Kidney epithelial cell (primary cell): ENCODE measurements at regions not wholly inside any gene's neighbourhood (a gene's known extent, or its start where the extent isn't known, plus 50 kb on each side); places are given as distances from the start of the nearest gene placed in this dataset.

Source experiments
- DNase-seq: peaks from one replicate; pipeline ENCODE4 v3.0.0-alpha.2; 2010; ENCODE audit warnings: low read depth
- H3K27me3 ChIP-seq: 2 replicates; pipeline ENCODE4 v1.6.0; 2011; ENCODE audit warnings: low read length; ENCODE audit not compliant: control insufficient read depth, insufficient read depth
- H3K36me3 ChIP-seq: 2 replicates; pipeline ENCODE4 v1.5.1; 2011; ENCODE audit warnings: low read length; ENCODE audit not compliant: control insufficient read depth, insufficient read depth
- H3K4me3 ChIP-seq: 2 replicates; pipeline ENCODE4 v1.5.1; 2011; ENCODE audit warnings: low read depth, mild to moderate bottlenecking, control low read depth, low read length
- TF ChIP-seq, protein P1 (sequence below): IDR thresholded peaks from 2 replicates; pipeline ENCODE4 v1.5.1; 2011; ENCODE audit warnings: mild to moderate bottlenecking, moderate library complexity, low read length, control low read depth, inconsistent platforms; ENCODE audit not compliant: insufficient read depth, poor library complexity, severe bottlenecking

DNA sequence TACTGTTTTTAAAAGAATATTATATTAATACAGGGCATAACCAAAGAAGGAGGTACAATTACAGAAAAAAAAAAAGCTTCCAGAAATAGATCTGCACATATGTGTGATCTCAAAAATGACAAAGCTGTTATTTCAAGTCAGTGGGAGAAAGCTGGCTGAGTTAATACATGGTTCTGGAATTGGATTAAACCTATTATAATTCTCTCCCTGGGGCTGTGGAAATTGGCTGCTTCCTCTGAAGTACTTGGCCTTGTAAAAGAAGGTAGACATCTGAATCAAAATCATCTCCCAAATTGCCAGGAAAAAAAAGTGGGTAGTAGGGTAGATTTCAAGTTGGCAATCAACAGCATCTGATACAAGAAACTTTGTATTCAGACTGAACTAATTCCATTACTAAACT, 723.9 kb upstream of the ALCAM start:
- H3K4me3 ChIP-seq = no peak overlapping the region
- TF ChIP-seq, protein P1, sequence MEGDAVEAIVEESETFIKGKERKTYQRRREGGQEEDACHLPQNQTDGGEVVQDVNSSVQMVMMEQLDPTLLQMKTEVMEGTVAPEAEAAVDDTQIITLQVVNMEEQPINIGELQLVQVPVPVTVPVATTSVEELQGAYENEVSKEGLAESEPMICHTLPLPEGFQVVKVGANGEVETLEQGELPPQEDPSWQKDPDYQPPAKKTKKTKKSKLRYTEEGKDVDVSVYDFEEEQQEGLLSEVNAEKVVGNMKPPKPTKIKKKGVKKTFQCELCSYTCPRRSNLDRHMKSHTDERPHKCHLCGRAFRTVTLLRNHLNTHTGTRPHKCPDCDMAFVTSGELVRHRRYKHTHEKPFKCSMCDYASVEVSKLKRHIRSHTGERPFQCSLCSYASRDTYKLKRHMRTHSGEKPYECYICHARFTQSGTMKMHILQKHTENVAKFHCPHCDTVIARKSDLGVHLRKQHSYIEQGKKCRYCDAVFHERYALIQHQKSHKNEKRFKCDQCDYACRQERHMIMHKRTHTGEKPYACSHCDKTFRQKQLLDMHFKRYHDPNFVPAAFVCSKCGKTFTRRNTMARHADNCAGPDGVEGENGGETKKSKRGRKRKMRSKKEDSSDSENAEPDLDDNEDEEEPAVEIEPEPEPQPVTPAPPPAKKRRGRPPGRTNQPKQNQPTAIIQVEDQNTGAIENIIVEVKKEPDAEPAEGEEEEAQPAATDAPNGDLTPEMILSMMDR = no peak
- H3K27me3 ChIP-seq = no peaks in the 10 kb centered on the region
- H3K36me3 ChIP-seq = no peaks in the 10 kb centered on the region
- DNase-seq = no peak

DNA sequence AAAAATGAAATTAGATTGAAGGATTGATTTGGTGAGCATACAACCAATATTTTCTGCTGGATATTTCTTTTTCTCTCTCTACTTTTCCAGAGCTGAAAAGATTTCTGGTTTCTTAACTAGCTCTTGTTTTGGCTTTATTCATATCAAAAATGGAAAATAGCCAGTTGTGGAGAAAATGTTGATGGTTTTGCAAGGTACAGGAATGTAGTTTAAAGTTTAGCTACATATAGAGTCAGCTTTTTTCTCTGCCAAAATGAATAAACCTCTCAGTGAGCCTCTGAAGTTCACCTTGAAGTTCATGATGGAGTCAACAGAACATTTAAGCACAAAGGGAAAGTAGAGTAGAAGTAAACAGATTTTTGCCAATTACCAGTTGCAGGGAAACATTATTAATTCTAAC, 720.5 kb upstream of the ALCAM start:
- Histone ChIP-seq H3K27me3 (no peaks in the 10 kb centered on the region), H3K4me3 (no peak overlapping the region), H3K36me3 (no peaks in the 10 kb centered on the region)
- TF ChIP-seq, protein P1 = no peak
- DNase-seq = no peak

DNA sequence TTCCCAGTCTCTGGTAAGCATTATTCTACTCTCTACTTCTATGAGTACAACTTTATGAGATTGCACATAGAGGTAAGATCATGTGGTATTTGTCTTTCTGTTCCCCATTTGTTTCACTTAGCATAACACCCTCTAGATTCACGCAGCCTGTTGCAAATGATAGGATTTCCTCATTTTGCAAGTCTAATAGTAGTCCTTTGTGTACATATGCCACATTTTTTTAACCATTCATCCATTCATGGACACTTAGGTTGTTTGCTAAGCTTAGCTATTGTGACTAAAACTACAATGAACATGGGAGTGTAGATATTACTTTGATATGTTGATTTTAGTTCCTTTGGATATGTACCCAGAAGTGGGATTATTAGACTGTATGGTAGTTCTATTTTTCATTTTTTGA, 717.9 kb upstream of the ALCAM start:
- DNase-seq = no peak
- no peaks in the 10 kb centered on the region for H3K27me3 ChIP-seq
- TF ChIP-seq, protein P1 = no peak
- H3K36me3 ChIP-seq = no peaks in the 10 kb centered on the region
- no peak overlapping the region for H3K4me3 ChIP-seq

DNA sequence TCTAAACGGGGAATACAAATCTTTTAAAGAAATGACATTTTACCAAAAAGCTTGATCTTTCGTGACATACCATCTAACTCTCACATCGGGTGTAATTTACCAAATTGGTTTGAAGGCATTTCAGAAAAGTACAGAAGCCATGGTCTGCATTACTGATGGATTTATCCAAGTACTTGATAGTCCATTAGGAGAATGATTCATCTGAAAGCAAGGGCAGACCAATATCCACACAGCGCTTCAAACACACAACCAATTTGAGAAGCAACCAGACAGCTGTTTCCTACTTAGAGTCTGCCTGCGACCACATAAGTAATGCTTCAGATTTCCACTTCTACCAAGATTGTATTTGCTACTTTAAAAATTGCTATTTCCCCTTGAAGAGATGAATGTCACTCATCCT, 697.6 kb upstream of the ALCAM start:
- H3K4me3 ChIP-seq = no peak overlapping the region
- H3K36me3 ChIP-seq = no peaks in the 10 kb centered on the region
- DNase-seq = no peak
- no peaks in the 10 kb centered on the region for H3K27me3 ChIP-seq
- TF ChIP-seq, protein P1 = no peak

DNA sequence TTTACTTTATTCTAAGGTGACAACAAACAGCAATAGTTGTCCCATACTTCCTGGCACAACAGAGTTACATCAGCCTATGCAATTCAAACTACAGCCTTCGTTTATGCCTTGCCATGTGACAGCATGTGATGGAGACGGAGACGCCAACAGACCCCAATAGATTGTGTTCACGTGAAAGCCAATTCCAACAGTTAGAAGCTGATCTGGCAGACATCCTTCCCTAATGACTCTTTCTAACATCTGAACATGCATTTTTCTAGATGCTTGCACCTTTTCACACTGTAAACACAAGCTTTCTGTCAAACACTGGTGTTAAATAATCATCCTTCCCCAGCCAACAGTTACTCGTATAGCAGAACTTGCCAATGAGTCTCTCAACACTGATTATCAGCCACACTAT, 694.4 kb upstream of the ALCAM start:
- TF ChIP-seq, protein P1 = no peak
- no peak for DNase-seq
- H3K27me3 ChIP-seq = no peaks in the 10 kb centered on the region
- H3K36me3 ChIP-seq = no peaks in the 10 kb centered on the region
- H3K4me3 ChIP-seq = no peak overlapping the region

DNA sequence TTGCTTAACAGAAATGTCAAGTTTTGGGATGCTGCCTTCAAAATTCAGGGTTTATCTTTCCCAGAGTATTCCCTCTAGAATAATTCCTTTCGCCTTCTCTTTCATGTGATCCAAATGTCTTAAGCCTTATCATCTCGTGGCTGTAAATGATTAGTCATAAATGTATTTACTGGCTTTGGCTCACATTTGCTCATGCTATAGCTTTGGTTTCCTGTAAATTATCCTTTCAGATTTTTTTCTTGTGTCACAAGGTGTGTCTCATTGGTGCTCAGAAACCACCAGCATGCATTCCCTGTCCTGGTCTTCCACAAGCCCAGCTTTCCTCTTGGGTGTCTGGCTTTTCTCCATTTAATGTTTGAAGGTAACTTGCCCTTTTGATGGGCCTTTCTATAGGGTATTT, 692.7 kb upstream of the ALCAM start:
- no peak for DNase-seq
- TF ChIP-seq, protein P1 = no peak
- H3K4me3 ChIP-seq = no peak overlapping the region
- H3K36me3 ChIP-seq = no peaks in the 10 kb centered on the region
- H3K27me3 ChIP-seq = no peaks in the 10 kb centered on the region
